ENCODE measurements at regions not wholly inside any gene's neighbourhood (a gene's known extent, or its start where the extent isn't known, plus 50 kb on each side); places are given as distances from the start of the nearest gene placed in this dataset.

- DNase-seq = no peak
Measured at GRCh38 chr3:150057227-150057626, 86.5 kb upstream of the PFN2 start.

GRCh38 chr3:150055332-150055731 is 84.6 kb upstream of the PFN2 start:
- no peak for DNase-seq

DNA sequence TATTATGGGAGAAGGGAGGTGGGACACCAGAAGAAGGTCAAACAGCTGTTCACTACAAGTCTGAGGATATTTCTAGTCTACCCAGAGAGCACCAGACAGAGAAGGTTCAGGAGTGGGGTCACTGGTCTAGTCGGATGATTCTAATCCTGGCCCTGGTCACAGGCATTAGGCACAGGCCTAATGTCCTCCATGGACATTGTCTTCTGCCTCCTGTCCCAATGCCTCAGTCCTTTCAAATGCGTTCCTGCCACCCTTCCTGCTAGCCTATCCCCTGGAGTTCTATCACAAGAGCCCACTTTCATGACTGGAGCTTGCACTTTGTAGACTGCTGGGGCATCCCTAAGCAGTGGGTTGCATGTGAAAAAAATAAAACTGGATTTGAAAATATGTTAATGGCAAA is 83.9 kb upstream of the PFN2 start:
- DNase-seq = no peak

GRCh38 chr3:150050510-150050909 is 79.8 kb upstream of the PFN2 start:
- no peak for DNase-seq

DNA sequence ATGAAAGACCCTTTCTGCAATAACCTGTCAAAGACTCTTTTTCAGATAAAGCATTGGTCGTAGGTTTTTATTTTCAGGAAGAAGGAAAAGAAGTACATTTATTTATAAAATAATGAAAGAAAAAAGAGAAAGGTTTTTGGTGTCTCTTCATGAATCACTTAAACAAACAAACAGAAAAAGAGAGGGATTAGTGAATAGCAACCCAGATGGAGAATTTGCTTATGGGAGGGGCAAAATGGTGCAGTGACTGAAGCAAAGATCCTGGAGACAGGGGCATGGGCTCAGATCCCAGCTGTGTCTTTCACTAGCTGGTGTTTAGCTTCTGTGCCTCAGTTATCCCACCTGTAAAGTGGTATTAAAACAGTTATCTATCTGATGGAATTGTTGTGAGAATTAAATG is 78.6 kb upstream of the PFN2 start:
- DNase-seq = no peak

DNA sequence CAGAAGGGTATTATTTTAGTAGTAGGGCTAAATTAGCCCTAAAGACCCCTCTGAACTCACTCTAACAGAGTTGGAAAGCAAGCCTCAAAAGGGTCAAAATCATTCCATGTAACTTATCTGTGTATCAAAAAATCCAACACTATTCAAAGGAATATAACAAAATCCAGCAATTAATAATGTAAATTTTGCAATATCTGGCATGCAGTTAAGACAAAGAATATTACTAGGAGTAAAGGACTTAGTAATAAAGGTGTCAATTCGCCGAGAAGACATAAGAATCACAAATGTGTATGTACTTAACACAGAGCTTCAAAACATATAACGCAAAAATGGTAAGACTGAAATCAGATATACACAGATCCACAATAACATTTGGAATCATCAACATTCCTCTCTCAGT is 71.2 kb upstream of the PFN2 start:
- DNase-seq = no peak

DNA sequence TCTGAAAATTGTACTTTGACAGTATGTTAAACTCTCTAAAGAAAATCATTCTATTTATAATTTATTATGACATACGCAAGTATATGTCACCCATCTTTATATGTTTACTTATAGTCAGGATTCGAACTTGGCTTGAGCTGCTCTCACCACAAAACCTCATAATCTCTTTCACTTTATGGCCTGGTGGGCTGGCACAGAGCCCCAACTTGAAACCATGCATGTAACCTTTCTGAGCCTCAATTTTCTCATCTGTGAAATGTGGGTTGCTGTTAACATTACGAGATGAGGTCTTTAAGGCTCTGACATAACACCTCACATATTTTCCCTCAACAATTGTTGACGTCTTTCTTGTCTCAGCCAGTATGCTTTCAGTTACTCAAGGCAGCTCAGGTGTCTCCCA is 69.4 kb upstream of the PFN2 start:
- no peak for DNase-seq

DNA sequence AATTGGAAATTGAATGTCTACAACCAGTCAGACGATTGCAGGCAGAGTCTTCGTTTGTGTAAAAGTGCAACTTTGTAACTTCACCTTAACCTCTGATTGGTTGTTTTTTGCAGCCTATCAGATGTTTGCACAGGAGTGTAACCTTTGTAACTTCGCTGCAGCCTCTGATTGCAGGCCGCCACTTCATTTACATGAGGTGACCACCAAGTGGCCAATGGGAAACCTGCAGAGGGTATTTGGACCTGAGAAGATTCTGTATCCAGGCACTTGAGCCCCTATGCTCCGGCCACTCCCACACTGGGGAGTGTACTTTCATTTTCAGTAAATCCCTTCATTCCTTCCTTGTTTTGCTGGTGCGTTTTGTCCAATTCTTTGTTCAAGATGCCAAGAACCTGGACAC is 68.1 kb upstream of the PFN2 start:
- DNase-seq = no peak

GRCh38 chr3:150036780-150037179 is 66.1 kb upstream of the PFN2 start:
- DNase-seq = no peak

GRCh38 chr3:150035910-150036612 is 65.4 kb upstream of the PFN2 start:
- no peak for DNase-seq

DNA sequence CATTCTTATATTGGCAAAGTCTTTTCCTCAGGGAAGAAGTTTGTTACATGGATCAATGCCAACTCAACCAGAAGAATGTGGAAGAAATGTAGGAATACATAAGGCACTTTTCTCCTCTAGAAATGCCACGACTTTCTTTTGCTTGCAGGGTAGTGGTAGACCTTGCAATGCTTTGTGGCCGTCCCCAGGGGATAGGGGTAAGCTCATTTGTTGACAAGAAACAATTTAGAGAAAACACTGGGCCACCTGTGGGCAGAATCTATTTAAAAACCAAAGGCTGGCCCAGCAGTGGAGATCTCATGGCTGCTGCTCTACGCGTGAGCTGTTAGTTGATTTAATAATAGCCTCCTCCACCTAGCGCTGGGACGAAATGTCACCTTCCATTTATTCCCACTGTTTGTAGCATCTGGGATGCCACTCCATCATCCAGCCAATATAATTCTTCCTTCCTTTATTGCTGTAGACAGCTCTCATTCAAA is 64.6 kb upstream of the PFN2 start:
- no peak for DNase-seq

DNA sequence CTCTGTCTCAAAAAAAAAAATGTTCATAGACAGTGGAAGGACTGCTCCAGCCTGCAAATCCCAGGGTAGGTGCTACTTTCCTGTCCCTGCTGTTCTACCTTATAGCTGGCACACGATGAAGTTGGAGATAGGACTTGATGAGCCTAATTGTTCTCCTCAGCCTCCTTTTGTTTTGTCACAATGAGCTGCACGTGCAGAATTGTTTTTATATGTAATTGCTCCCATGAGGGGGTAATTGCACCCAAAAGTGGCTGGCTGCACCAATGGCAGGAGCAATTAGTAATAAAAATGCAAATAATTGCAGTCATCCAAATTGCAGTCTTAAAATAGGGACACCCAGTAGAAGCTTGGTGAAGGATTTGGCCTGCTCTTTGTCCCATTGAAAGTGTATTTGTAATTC is 63.0 kb upstream of the PFN2 start:
- DNase-seq = no peak

- DNase-seq = no peak
Measured at GRCh38 chr3:150030841-150031240, 60.1 kb upstream of the PFN2 start.

- DNase-seq = no peak
Measured at GRCh38 chr3:150023239-150023636, 52.5 kb upstream of the PFN2 start.

DNA sequence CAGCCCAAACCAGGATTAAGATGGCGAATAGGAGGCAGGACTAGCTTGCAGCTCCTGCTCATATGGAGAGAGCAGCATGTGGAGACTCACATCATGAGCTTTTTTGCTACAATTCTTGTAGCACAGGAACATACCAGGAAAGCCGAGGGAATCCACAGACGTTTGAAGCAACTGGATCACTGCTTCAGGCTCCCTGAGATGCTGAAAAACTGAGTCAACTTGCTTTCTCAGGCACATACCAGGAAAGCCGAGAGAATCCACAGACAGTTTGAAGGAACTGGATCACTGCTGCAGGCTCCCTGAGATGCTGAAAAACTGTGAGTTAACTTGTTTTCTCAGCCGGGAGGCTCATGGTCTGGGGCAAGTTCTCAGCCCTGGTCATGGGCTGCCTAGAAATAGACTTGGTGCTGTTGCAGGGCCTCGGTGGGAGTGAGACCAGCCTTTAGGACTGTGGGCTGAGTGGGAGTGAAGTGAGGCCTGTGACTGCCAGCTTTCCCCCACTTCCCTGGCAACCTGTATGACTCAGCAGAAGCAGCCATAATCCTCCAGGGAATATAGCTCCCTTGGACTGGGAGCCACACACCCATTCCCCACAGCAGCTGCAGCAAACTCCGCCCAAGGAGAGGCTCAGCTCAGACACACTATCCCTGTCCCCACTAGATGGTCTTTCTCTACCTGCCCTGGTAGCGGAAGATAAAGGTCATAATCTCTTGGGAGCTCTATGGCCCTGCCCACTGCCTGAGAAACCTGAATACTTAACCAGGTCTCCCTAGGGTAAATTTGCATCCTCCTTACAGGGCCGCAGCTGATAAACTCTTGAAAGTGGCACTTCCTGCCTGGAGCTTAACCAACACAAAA is 51.9 kb upstream of the PFN2 start:
- DNase-seq = no peak

DNA sequence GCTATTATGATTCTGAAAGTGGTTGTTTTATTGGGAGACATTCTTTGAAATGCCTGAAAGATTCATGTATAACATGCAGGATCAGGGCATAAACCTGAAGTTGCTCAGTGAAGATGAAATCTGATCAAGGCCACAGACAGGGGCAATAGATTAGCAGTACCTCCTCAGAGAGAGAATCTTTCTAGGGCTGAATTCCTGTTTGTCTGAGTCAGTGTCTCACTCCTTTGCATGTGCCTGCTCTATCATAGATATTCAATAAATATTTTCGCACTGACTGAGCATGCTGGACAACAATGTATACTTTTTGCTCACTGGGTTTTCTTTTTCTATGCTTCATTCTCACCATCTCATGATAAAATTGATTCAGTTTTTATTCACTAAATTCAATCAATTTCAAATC is 49.8 kb upstream of the PFN2 start:
- no peak for DNase-seq
